ENCODE measurements at regions not wholly inside any gene's neighbourhood (a gene's known extent, or its start where the extent isn't known, plus 50 kb on each side); places are given as distances from the start of the nearest gene placed in this dataset.

DNA sequence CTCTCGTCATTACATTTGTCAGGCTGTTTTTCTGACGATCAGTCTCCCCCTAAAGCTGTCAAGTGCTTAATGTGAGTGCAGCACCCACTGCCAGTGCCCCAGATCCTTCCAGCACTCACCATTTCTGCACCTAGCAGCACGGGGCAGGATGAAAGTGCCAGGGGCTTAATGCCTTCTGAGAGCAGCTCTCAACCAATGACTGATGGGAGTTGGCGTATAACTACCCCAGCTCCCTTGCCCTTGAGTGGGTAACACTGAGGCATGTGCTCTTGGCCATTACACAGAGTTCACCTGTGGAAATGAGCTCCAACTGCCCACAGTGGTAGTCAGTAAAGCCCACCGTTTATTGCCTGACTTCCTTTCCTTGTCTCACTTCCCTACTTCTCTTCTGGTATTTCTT lies 226.2 kb upstream of the BCOR start:
- TF ChIP-seq, protein P1, sequence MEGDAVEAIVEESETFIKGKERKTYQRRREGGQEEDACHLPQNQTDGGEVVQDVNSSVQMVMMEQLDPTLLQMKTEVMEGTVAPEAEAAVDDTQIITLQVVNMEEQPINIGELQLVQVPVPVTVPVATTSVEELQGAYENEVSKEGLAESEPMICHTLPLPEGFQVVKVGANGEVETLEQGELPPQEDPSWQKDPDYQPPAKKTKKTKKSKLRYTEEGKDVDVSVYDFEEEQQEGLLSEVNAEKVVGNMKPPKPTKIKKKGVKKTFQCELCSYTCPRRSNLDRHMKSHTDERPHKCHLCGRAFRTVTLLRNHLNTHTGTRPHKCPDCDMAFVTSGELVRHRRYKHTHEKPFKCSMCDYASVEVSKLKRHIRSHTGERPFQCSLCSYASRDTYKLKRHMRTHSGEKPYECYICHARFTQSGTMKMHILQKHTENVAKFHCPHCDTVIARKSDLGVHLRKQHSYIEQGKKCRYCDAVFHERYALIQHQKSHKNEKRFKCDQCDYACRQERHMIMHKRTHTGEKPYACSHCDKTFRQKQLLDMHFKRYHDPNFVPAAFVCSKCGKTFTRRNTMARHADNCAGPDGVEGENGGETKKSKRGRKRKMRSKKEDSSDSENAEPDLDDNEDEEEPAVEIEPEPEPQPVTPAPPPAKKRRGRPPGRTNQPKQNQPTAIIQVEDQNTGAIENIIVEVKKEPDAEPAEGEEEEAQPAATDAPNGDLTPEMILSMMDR (IDR thresholded peaks at IDR 0.05) = no peak
- TF ChIP-seq POLR2A (IDR thresholded peaks at IDR 0.05) (no peak), POLR2AphosphoS5 (IDR thresholded peaks at IDR 0.05) (no peak), EP300 (IDR thresholded peaks at IDR 0.05) (no peak)

Measured in suprapubic skin (tissue), 4 donors.